GM12865 (cell line): ENCODE measurements at regions not wholly inside any gene's neighbourhood (a gene's known extent, or its start where the extent isn't known, plus 50 kb on each side); places are given as distances from the start of the nearest gene placed in this dataset.

Experiments
- DNase-seq: peaks from one replicate; pipeline ENCODE4 v3.0.0; 2010; ENCODE audit warnings: low read depth
- H3K4me3 ChIP-seq: 2 replicates; pipeline ENCODE4 v1.5.1; 2011; ENCODE audit warnings: mild to moderate bottlenecking, low read depth, low read length, control low read depth
- TF ChIP-seq, protein P1 (sequence below): IDR thresholded peaks from 2 replicates; pipeline ENCODE4 v1.5.1; 2011; ENCODE audit warnings: low read length, control low read depth, low read depth, inconsistent platforms; ENCODE audit not compliant: insufficient read depth; ENCODE audit errors: missing control alignments

GRCh38 chr20:24379484-24379927 is 89.9 kb upstream of the SYNDIG1 start:
- no peak for DNase-seq
- H3K4me3 ChIP-seq = no peak overlapping the region
- TF ChIP-seq, protein P1, sequence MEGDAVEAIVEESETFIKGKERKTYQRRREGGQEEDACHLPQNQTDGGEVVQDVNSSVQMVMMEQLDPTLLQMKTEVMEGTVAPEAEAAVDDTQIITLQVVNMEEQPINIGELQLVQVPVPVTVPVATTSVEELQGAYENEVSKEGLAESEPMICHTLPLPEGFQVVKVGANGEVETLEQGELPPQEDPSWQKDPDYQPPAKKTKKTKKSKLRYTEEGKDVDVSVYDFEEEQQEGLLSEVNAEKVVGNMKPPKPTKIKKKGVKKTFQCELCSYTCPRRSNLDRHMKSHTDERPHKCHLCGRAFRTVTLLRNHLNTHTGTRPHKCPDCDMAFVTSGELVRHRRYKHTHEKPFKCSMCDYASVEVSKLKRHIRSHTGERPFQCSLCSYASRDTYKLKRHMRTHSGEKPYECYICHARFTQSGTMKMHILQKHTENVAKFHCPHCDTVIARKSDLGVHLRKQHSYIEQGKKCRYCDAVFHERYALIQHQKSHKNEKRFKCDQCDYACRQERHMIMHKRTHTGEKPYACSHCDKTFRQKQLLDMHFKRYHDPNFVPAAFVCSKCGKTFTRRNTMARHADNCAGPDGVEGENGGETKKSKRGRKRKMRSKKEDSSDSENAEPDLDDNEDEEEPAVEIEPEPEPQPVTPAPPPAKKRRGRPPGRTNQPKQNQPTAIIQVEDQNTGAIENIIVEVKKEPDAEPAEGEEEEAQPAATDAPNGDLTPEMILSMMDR = no peak

DNA sequence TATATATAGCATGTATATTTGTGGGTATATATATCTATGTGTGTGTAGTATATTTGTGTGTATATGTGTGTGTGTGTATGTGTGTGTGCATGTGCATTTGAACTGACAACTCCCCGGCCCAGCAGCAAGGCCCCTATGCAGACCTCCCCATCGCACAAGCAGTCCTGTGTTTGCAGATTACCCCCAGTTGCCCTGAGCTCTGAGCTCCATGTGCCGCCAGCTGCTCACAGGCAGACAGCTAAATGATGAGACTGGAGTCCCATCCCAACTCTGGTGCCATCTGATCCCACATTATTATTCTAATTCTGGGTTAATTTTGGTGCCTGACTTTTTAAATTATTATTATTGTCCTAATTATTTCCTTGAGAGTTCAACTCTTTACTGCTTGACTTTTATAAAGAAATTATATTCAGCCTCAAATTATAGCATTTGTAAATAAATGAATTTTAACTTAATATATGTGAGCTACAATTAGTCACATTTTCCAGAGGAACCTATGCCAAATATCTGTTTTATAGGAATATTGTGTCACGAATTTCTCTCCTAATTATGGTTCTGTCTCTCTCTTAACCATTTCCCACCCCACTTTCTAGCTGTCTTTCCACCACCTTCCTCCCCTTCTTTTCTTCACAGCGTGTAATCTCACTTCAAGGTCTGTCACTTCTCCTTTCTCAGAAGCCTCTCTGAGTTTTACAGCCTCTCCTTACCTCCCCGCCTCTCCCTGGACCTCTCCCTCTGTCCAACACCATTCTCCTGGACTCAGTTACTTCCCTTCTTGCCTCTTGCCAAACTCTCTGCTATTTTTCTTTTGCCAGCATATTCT is 90.6 kb upstream of the SYNDIG1 start:
- H3K4me3 ChIP-seq = no peak overlapping the region
- DNase-seq = no peak
- TF ChIP-seq, protein P1 = no peak

DNA sequence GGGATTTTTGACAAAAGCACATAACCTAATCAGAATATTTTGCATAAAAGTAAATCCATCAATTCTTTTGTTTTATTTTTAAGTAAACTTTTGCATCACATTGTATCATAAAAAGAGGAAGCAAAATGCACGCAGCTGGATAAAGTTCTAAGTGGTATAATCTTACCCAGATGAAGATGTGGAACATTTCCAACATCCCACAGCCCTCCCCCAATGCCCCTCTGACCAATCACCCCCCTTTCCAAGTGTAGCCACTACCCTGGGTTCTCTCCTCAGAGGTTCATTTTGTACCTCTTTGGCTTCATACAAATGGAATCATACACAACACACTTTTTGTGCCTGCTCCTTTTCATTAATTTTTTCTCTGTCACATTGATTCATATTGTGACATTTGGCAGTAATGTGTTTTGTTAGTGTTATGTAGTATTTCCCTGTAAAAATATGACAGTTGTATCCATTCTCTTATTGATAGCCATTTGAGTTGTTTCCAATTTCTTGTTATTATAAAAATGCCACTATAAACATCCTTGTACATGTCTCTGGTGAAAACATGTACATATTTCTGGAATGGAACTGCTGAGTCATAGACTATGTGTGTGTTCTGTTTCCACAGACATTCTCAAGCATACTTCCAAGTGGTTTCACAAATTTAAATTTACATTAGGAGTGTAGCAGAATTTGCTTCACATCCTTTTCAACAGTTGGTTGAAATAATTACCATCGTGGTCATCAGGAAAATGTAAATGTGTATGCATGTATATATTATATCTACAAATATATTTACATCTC is 92.9 kb upstream of the SYNDIG1 start:
- H3K4me3 ChIP-seq = no peak overlapping the region
- no peak for DNase-seq
- TF ChIP-seq, protein P1 = no peak

DNA sequence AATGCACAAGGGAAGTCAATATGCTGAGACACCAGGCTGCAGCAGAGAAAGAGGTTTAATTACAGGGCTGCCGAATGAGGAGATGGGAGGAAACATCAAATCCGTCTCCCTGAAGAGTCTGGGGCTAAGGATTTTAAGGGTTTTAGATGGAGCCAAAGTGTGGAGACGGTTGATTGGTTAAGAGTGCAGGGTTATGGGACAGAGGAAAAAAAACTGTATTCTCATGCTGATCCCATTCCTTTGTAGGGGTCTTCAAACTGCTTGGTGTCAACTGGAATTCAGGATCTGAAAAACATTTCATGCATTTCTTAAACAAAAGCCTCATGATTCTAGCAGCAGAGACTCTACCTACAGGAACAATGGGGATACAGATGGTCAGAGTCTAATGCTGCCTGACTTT is 96.1 kb upstream of the SYNDIG1 start:
- H3K4me3 ChIP-seq = no peak overlapping the region
- DNase-seq = no peak
- TF ChIP-seq, protein P1 = no peak

GRCh38 chr20:24370911-24371695 is 98.3 kb upstream of the SYNDIG1 start:
- no peak overlapping the region for H3K4me3 ChIP-seq
- TF ChIP-seq, protein P1 = no peak
- no peak for DNase-seq

GRCh38 chr20:24370249-24370648 is 99.2 kb upstream of the SYNDIG1 start:
- H3K4me3 ChIP-seq = no peak overlapping the region
- TF ChIP-seq, protein P1 = no peak
- no peak for DNase-seq
